NT2/D1 (cell line): ENCODE measurements at regions not wholly inside any gene's neighbourhood (a gene's known extent, or its start where the extent isn't known, plus 50 kb on each side); places are given as distances from the start of the nearest gene placed in this dataset.

ENCODE experiments used
- SUZ12 ChIP-seq: IDR thresholded peaks from 2 replicates; pipeline ENCODE4 v1.6.1; 2011; ENCODE audit not compliant: insufficient read length, insufficient read depth; ENCODE audit errors: extremely low read depth
- YY1 ChIP-seq: IDR thresholded peaks from 2 replicates; pipeline ENCODE4 v1.6.1; 2011; ENCODE audit not compliant: insufficient read length, insufficient read depth
- ZNF274 ChIP-seq: IDR thresholded peaks from 2 replicates; pipeline ENCODE4 v1.6.1; 2011; ENCODE audit warnings: mild to moderate bottlenecking, low read depth, low read length

- TF ChIP-seq YY1 (no peak), ZNF274 (no peak), SUZ12 (no peak)
These were observed 318.3 kb upstream of the CA10 start for GRCh38 chr17:52476638-52477313.
